ENCODE measurements at regions not wholly inside any gene's neighbourhood (a gene's known extent, or its start where the extent isn't known, plus 50 kb on each side); places are given as distances from the start of the nearest gene placed in this dataset.

DNA sequence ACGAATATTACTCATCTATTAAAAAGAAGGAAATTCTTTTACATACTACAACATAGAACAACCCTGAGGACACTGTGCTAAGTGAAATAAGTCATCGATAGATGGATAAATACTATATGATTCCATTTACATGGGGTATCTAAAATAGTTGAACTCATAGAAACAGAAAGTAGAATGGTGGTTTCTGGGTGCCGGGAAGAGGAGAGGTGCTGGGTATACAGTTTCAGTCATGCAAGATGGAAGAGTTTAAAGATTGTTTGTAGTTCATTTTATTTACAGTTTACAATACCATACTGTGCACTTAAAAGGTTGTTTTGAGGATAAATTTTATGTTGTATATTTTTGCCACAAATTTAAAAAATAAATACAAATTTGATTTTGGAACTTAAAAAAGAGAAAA is 267.5 kb upstream of the ITGA1 start:
- TF ChIP-seq, protein P1, sequence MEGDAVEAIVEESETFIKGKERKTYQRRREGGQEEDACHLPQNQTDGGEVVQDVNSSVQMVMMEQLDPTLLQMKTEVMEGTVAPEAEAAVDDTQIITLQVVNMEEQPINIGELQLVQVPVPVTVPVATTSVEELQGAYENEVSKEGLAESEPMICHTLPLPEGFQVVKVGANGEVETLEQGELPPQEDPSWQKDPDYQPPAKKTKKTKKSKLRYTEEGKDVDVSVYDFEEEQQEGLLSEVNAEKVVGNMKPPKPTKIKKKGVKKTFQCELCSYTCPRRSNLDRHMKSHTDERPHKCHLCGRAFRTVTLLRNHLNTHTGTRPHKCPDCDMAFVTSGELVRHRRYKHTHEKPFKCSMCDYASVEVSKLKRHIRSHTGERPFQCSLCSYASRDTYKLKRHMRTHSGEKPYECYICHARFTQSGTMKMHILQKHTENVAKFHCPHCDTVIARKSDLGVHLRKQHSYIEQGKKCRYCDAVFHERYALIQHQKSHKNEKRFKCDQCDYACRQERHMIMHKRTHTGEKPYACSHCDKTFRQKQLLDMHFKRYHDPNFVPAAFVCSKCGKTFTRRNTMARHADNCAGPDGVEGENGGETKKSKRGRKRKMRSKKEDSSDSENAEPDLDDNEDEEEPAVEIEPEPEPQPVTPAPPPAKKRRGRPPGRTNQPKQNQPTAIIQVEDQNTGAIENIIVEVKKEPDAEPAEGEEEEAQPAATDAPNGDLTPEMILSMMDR (conservative IDR thresholded peaks at IDR 0.05): no peak
- no peak for TF ChIP-seq ZFX (IDR thresholded peaks at IDR 0.05)

Measured in C4-2B (cell line).